Retinal pigment epithelial cell (primary cell): ENCODE measurements at regions not wholly inside any gene's neighbourhood (a gene's known extent, or its start where the extent isn't known, plus 50 kb on each side); places are given as distances from the start of the nearest gene placed in this dataset.

Experiments
- DNase-seq: peaks from one replicate; pipeline ENCODE4 v3.0.0-alpha.2; 2010; ENCODE audit warnings: low read depth
- H3K4me3 ChIP-seq: 2 replicates; pipeline ENCODE4 v1.5.1; 2011; ENCODE audit warnings: mild to moderate bottlenecking, low read length, control low read depth, moderate library complexity
- TF ChIP-seq, protein P1 (sequence below): conservative IDR thresholded peaks from 2 replicates; pipeline ENCODE4 v1.5.1; 2011; ENCODE audit warnings: low read depth, low read length, control low read depth, inconsistent platforms

- TF ChIP-seq, protein P1, sequence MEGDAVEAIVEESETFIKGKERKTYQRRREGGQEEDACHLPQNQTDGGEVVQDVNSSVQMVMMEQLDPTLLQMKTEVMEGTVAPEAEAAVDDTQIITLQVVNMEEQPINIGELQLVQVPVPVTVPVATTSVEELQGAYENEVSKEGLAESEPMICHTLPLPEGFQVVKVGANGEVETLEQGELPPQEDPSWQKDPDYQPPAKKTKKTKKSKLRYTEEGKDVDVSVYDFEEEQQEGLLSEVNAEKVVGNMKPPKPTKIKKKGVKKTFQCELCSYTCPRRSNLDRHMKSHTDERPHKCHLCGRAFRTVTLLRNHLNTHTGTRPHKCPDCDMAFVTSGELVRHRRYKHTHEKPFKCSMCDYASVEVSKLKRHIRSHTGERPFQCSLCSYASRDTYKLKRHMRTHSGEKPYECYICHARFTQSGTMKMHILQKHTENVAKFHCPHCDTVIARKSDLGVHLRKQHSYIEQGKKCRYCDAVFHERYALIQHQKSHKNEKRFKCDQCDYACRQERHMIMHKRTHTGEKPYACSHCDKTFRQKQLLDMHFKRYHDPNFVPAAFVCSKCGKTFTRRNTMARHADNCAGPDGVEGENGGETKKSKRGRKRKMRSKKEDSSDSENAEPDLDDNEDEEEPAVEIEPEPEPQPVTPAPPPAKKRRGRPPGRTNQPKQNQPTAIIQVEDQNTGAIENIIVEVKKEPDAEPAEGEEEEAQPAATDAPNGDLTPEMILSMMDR = no peak
- H3K4me3 ChIP-seq = no peak overlapping the region
- no peak for DNase-seq
Measured at GRCh38 chr1:96995351-96995750, 273.8 kb downstream of the PTBP2 start.

DNA sequence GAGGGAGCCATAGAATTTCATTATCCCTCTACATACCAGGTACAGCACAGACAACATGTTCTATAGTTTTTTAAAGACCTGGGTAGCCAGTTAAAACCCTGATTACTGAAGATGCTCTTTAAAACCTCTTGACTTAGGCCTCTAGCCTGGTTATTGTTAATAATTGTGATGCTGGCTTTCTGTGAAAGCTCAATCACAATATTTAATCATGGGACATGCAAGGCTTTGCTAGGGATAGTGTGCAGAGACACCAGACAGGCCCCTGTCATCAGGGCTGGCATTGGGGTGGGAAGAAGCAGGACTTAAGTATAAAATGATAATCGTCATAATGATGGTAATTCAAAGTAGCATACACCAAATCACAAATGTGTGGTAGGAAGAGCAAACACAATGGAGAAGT, 274.4 kb downstream of the PTBP2 start:
- TF ChIP-seq, protein P1 = no peak
- no peak for DNase-seq
- no peak overlapping the region for H3K4me3 ChIP-seq

- H3K4me3 ChIP-seq = no peak overlapping the region
- DNase-seq = no peak
- TF ChIP-seq, protein P1 = no peak
Measured at GRCh38 chr1:96997717-96998116, 276.1 kb downstream of the PTBP2 start.

GRCh38 chr1:96998466-96998865, 276.9 kb downstream of the PTBP2 start:
- no peak for DNase-seq
- TF ChIP-seq, protein P1 = no peak
- H3K4me3 ChIP-seq = no peak overlapping the region

DNA sequence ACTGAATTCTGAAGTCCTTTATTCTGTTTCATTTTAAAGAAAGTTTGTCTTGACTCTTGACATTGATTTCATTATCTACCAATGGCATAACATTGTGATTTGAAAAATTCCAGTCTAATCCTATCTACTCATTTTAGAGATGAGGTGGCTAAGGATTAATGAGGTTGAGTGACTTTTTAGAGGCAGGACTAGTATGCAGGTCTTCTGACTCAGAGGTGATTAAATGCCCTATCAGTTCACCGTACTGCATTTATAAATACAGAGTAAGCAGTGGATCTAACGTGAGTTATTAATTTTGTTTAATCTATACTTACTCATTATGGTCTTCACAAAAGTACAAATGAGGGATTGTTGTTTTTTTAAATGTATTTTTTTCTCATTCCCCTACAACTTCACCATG, 277.6 kb downstream of the PTBP2 start:
- peak; percentile 49 for DNase-seq
- TF ChIP-seq, protein P1 = no peak
- H3K4me3 ChIP-seq = no peak overlapping the region

DNA sequence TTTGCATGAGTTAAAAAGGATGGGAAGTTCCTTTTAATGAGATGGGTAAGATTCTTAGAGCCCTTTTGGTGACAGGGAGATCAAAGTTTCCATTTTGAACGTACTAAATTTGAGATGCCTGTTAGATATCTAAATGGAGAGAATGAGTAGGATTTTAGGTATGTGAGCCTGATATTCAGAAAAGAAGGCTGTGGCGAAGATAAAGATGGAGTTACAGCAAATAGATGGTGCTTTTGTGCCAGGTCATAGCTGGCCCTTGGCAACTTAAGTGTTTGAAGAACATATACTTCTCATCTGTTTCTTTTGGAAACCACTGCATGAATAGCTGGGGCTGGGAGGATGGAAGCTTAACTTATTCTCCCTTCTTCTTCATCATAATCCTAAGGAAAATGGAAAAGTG, 282.5 kb downstream of the PTBP2 start:
- DNase-seq = no peak
- TF ChIP-seq, protein P1 = no peak
- H3K4me3 ChIP-seq = no peak overlapping the region

GRCh38 chr1:97004743-97005142, 283.2 kb downstream of the PTBP2 start:
- DNase-seq = no peak
- TF ChIP-seq, protein P1 = no peak
- no peak overlapping the region for H3K4me3 ChIP-seq
